Cardiac fibroblast (primary cell): ENCODE measurements at regions not wholly inside any gene's neighbourhood (a gene's known extent, or its start where the extent isn't known, plus 50 kb on each side); places are given as distances from the start of the nearest gene placed in this dataset.

Source experiments
- DNase-seq, 2 donors: peaks; one replicate each; pipeline versions ENCODE4 v3.0.0 to v3.0.0-alpha.2; 2010; ENCODE audit warnings: low read depth in 2 of 2
- H3K4me3 ChIP-seq, 2 donors: replicated peaks in 1 of 2; 1 replicate in 1 of 2; 2 replicates in 1 of 2; pipeline ENCODE4 v1.5.1; 2011; ENCODE audit warnings: low read depth in 2 of 2, low read length in 2 of 2, mild to moderate bottlenecking in 2 of 2, moderate library complexity in 1 of 2
- TF ChIP-seq, protein P1 (sequence below): IDR thresholded peaks from one replicate; pipeline ENCODE4 v1.5.1; 2011; ENCODE audit warnings: low read depth, mild to moderate bottlenecking, low read length, inconsistent platforms

DNA sequence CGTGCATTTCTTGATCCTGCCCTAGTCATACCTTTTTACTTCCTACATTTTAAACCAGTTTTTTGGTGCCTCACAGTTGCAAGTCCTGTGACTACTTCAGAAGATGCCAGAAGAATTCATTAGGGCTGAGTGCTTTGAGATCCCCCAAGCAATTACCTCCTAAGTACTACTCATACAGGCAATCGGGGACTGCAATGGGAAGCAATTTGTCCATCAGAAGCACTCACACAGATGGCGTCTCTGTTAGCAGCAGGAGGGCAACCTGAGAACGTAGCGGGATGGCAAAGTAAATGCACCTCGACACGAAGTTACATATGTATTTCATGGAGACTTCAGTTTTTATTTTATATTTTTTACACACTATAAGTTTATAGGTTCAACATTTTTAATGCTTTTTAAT is 188.3 kb downstream of the CAPZA3 start:
- DNase-seq: no peak

GRCh38 chr12:18932211-18932610 is 194.3 kb downstream of the CAPZA3 start:
- TF ChIP-seq, protein P1, sequence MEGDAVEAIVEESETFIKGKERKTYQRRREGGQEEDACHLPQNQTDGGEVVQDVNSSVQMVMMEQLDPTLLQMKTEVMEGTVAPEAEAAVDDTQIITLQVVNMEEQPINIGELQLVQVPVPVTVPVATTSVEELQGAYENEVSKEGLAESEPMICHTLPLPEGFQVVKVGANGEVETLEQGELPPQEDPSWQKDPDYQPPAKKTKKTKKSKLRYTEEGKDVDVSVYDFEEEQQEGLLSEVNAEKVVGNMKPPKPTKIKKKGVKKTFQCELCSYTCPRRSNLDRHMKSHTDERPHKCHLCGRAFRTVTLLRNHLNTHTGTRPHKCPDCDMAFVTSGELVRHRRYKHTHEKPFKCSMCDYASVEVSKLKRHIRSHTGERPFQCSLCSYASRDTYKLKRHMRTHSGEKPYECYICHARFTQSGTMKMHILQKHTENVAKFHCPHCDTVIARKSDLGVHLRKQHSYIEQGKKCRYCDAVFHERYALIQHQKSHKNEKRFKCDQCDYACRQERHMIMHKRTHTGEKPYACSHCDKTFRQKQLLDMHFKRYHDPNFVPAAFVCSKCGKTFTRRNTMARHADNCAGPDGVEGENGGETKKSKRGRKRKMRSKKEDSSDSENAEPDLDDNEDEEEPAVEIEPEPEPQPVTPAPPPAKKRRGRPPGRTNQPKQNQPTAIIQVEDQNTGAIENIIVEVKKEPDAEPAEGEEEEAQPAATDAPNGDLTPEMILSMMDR: no peak
- DNase-seq: no peak
- no peak overlapping the region for H3K4me3 ChIP-seq

More for the DNA sequence above, 188.3 kb downstream of the CAPZA3 start:
- no peak overlapping the region for H3K4me3 ChIP-seq
- TF ChIP-seq, protein P1: no peak

DNA sequence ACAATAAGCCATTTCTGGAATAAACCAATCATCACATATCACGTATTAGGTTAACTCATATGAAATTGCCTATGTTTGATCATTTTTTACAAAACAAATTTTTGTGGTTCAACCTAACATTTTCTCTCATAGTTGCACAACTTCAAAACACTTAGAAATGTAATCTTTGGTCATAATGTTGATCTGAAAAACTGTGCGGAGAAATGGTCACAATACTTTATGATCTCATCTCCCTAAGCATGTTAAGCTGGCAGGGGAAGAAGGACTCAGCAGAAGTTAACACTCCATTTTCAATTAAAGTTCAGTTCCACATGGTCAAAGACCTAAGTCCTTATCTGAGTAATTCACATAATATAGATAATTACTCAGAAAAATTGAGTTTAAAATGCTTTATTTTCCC is 194.8 kb downstream of the CAPZA3 start:
- no peak overlapping the region for H3K4me3 ChIP-seq
- DNase-seq: peak; percentile 11 to 14
- TF ChIP-seq, protein P1: no peak

DNA sequence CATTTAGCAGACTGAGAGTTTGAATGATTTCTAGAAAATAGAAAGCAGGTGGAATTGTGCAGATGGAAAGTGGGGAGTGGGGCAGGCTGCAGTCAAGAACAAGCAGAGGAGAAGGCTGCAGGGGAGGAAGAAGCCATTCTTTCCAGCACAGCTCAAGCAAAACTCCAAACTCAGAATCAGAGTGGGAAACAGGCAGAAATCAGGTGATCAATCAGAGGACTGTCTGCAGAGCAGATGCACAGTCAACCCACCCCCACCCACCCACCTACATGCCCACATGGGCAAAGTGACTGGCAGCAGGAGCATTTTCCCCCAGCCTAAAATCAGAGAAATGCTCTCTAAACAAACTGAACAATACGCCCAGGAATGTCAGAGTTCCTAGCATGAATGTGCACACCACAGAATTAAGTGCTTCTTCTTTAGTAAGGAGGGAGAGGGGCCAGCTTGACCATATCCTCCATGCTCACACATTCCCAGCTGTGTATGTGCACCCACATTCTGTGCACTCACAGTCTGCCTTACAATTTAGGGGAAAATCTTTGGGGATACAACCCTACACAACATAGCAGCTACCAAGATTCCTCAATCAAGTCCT is 194.1 kb upstream of the PLEKHA5 start:
- no peak for DNase-seq
- TF ChIP-seq, protein P1: no peak
- H3K4me3 ChIP-seq: no peak overlapping the region

- DNase-seq: no peak
- TF ChIP-seq, protein P1: no peak
- H3K4me3 ChIP-seq: no peak overlapping the region
These were observed 190.5 kb upstream of the PLEKHA5 start for GRCh38 chr12:18939051-18939450.

- TF ChIP-seq, protein P1: no peak
- no peak overlapping the region for H3K4me3 ChIP-seq
These were observed 186.9 kb upstream of the PLEKHA5 start for GRCh38 chr12:18942669-18943068.

DNA sequence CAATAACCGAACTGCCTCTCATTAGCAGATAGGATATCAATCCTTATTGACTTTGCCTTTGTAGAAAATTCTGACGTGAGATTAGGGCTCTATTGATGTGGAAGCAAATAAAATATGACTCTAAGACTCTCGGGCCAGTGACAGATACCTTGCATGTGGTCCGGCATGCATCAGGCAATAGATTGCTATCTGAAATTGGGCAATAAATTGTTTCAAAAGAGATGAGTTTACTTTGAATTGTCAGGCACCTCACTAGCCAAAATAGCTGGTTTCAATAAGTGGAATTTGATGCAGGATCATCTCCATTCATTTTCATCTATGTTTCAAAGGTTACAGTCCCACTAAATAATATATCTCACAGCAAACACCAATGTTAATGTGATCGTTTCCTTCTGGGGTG is 186.3 kb upstream of the PLEKHA5 start:
- DNase-seq: no peak
- no peak overlapping the region for H3K4me3 ChIP-seq
- TF ChIP-seq, protein P1: no peak

More at GRCh38 chr12:18942669-18943068, 186.9 kb upstream of the PLEKHA5 start:
- no peak for DNase-seq
